Panc1 (cell line): ENCODE measurements at regions not wholly inside any gene's neighbourhood (a gene's known extent, or its start where the extent isn't known, plus 50 kb on each side); places are given as distances from the start of the nearest gene placed in this dataset.

Source experiments
- ATAC-seq: fragments of 200-7000 bp; cut with Tn5 transposase; 2 replicates; pipeline ENCODE4 v1.9.1; 2020; ENCODE audit warnings: mild to moderate bottlenecking, moderate library complexity
- BruUV-seq: library from RNA; stranded (reverse); fragments of 400-500 nt; replicated peaks from 2 replicates; lab custom pipeline; 2021; lab: Mats Ljungman, UMichigan
- CTCF ChIA-PET: fragments of 300-600 bp; sonication (Branson Sonifier 250); formaldehyde crosslinking; loops from one replicate; lab custom pipeline; 2022; ENCODE audit warnings: antibody characterized with exemption; lab: Charles Lee
- POLR2A ChIA-PET: fragments of 300-600 bp; sonication (Branson Sonifier 250); formaldehyde crosslinking; loops from one replicate; lab custom pipeline; 2022; ENCODE audit warnings: antibody characterized with exemption; lab: Charles Lee
- DNase-seq: peaks from one replicate; pipeline ENCODE4 v3.0.0-alpha.2; 2010; ENCODE audit warnings: low read depth, low spot score
- H3K27ac ChIP-seq: 2 replicates; pipeline ENCODE4 v1.5.1; 2011; ENCODE audit warnings: mild to moderate bottlenecking, low read length, inconsistent platforms
- H3K27me3 ChIP-seq: fragments of 200-500 bp; sonication (Bioruptor generic); 2 replicates; pipeline ENCODE4 v1.6.0; 2014; ENCODE audit warnings: low read length, inconsistent platforms; ENCODE audit not compliant: control insufficient read depth, insufficient read depth
- H3K36me3 ChIP-seq: fragments of 200-500 bp; sonication (Bioruptor generic); 2 replicates; pipeline ENCODE4 v1.5.1; 2014; ENCODE audit warnings: inconsistent platforms, mild to moderate bottlenecking, low read length, moderate library complexity; ENCODE audit not compliant: control insufficient read depth, insufficient read depth
- H3K4me1 ChIP-seq: 2 replicates; pipeline ENCODE4 v1.5.1; 2011; ENCODE audit warnings: inconsistent platforms, mild to moderate bottlenecking, low read length, moderate library complexity; ENCODE audit not compliant: control insufficient read depth, insufficient read depth
- H3K4me3 ChIP-seq, 2 experiments: 2 replicates each; pipeline ENCODE4 v1.5.1; 2011 to 2012; ENCODE audit warnings: low read depth in 2 of 2, low read length in 2 of 2, mild to moderate bottlenecking in 2 of 2, inconsistent platforms in 1 of 2, moderate library complexity in 1 of 2
- H3K9me3 ChIP-seq: fragments of 200-500 bp; sonication (Bioruptor generic); 2 replicates; pipeline ENCODE4 v1.5.1; 2014; ENCODE audit warnings: low read depth, mild to moderate bottlenecking, inconsistent platforms, low read length, moderate library complexity; ENCODE audit not compliant: control insufficient read depth, insufficient read depth
- POLR2AphosphoS5 ChIP-seq: IDR thresholded peaks from 2 replicates; pipeline ENCODE4 v1.6.1; 2012; ENCODE audit warnings: mild to moderate bottlenecking, low read depth, low read length, moderate library complexity
- SIN3A ChIP-seq: IDR thresholded peaks from 2 replicates; pipeline ENCODE4 v1.6.1; 2012; ENCODE audit warnings: low read depth, mild to moderate bottlenecking, low read length, moderate library complexity, borderline replicate concordance; ENCODE audit not compliant: insufficient read depth
- TCF7L2 ChIP-seq: IDR thresholded peaks from 2 replicates; pipeline ENCODE4 v1.6.1; 2011; ENCODE audit warnings: mild to moderate bottlenecking, low read depth, low read length, inconsistent platforms
- in situ Hi-C: cut with HindIII; loops from 2 replicates; pipeline ENCODE4 v1.10.0; 2016; ENCODE audit warnings: low sequenced_read_pairs, low pct_unique_long_range_greater_than_20kb
- intact Hi-C: fragments of 100-400 bp; cut with micrococcal nuclease; formaldehyde crosslinking; loops from one replicate; pipeline ENCODE4 v1.10.0; 2022; ENCODE audit not compliant: unreplicated experiment
- TF ChIP-seq, protein P1 (sequence below), 2 experiments: IDR thresholded peaks; 2 replicates each; pipeline ENCODE4 v1.6.1; 2011 to 2012; ENCODE audit warnings: low read depth in 2 of 2, control low read depth in 1 of 2, low read length in 1 of 2, mild to moderate bottlenecking in 1 of 2, moderate library complexity in 1 of 2; ENCODE audit not compliant: insufficient read depth in 1 of 2
- TF ChIP-seq, protein P2 (sequence below): fragments of 450-650 bp; IDR thresholded peaks from 2 replicates; pipeline ENCODE4 v1.5.1; 2017; ENCODE audit warnings: mild to moderate bottlenecking

DNA sequence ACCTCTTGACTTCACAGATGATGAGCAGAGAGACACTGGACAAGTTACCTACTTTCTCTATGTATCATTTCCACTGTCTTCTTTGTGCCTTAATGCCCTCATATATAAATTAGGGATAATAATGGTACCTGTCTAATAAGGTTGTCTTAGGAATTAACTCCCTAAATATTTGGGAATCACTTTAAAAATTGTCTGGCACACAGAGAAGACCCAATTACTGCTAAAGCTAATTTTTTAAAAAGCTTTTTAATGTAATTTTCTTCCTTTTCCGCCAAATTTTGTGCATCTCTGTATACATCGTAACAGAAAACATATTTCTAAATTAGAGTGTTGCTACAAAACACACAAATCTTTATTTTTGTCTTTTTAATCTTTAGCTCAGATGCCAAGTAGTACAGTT lies 816.8 kb upstream of the ADGRB3 start:
- in situ Hi-C loops: no loop called here
- no peaks in the 10 kb centered on the region for H3K9me3 ChIP-seq
- ChIA-PET POLR2A (no interaction called here), CTCF (interaction anchor here (0.5 to 0.6 kb wide), 2 partner anchors 8 to 920 kb away, joined by 4 to 8 read pairs; no protein-coding TSS in a partner anchor)
- TF ChIP-seq, protein P1, sequence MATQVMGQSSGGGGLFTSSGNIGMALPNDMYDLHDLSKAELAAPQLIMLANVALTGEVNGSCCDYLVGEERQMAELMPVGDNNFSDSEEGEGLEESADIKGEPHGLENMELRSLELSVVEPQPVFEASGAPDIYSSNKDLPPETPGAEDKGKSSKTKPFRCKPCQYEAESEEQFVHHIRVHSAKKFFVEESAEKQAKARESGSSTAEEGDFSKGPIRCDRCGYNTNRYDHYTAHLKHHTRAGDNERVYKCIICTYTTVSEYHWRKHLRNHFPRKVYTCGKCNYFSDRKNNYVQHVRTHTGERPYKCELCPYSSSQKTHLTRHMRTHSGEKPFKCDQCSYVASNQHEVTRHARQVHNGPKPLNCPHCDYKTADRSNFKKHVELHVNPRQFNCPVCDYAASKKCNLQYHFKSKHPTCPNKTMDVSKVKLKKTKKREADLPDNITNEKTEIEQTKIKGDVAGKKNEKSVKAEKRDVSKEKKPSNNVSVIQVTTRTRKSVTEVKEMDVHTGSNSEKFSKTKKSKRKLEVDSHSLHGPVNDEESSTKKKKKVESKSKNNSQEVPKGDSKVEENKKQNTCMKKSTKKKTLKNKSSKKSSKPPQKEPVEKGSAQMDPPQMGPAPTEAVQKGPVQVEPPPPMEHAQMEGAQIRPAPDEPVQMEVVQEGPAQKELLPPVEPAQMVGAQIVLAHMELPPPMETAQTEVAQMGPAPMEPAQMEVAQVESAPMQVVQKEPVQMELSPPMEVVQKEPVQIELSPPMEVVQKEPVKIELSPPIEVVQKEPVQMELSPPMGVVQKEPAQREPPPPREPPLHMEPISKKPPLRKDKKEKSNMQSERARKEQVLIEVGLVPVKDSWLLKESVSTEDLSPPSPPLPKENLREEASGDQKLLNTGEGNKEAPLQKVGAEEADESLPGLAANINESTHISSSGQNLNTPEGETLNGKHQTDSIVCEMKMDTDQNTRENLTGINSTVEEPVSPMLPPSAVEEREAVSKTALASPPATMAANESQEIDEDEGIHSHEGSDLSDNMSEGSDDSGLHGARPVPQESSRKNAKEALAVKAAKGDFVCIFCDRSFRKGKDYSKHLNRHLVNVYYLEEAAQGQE (IDR thresholded peaks at IDR 0.05; ENCODE audit: insufficient read depth in 1 of 2, low read depth in 2 of 2, low read length in 1 of 2): no peak
- TF ChIP-seq SIN3A (no peak), POLR2AphosphoS5 (no peak), TCF7L2 (no peak)
- TF ChIP-seq, protein P2, sequence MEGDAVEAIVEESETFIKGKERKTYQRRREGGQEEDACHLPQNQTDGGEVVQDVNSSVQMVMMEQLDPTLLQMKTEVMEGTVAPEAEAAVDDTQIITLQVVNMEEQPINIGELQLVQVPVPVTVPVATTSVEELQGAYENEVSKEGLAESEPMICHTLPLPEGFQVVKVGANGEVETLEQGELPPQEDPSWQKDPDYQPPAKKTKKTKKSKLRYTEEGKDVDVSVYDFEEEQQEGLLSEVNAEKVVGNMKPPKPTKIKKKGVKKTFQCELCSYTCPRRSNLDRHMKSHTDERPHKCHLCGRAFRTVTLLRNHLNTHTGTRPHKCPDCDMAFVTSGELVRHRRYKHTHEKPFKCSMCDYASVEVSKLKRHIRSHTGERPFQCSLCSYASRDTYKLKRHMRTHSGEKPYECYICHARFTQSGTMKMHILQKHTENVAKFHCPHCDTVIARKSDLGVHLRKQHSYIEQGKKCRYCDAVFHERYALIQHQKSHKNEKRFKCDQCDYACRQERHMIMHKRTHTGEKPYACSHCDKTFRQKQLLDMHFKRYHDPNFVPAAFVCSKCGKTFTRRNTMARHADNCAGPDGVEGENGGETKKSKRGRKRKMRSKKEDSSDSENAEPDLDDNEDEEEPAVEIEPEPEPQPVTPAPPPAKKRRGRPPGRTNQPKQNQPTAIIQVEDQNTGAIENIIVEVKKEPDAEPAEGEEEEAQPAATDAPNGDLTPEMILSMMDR: no peak
- ATAC-seq: no peak
- no TSS peak for BruUV-seq
- intact Hi-C loops: no loop called here
- H3K4me3 ChIP-seq: no peak overlapping the region
- no peak overlapping the region for H3K27ac ChIP-seq
- H3K4me1 ChIP-seq: no peaks in the 10 kb centered on the region
- no peaks in the 10 kb centered on the region for H3K27me3 ChIP-seq
- no peak for DNase-seq
- H3K36me3 ChIP-seq: no peaks in the 10 kb centered on the region

DNA sequence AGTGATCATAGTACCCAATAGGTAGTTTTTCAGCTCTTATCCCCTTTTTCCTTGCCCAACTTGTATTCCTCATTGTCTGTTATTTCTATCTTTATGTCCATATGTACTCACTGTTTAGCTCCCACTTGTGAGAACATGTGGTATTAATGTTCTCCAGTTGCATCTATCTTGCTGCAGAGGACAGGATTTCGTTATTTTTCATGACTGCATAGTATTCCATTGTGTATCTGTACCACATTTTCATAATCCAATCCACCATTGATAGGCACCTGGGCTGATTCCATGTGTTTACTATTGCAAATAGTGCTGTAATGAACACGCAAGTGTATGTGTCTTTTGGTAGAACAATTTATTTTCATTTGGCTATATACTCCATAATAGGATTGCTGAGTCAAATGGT lies 819.5 kb upstream of the ADGRB3 start:
- in situ Hi-C loops: no loop called here
- DNase-seq (no peak), ATAC-seq (no peak)
- no peaks in the 10 kb centered on the region for H3K4me1 ChIP-seq
- ChIA-PET CTCF (no interaction called here), POLR2A (interaction anchor here (0.6 kb wide), 1 partner anchor 585 kb away, joined by 3 read pairs; no protein-coding TSS in a partner anchor)
- TF ChIP-seq TCF7L2 (no peak), SIN3A (no peak), POLR2AphosphoS5 (no peak)
- TF ChIP-seq, protein P1 (IDR thresholded peaks at IDR 0.05; ENCODE audit: insufficient read depth in 1 of 2, low read depth in 2 of 2, low read length in 1 of 2): no peak
- TF ChIP-seq, protein P2: no peak
- H3K36me3 ChIP-seq: no peaks in the 10 kb centered on the region
- H3K27ac ChIP-seq: no peak overlapping the region
- no TSS peak for BruUV-seq
- H3K27me3 ChIP-seq: no peaks in the 10 kb centered on the region
- no peak overlapping the region for H3K4me3 ChIP-seq
- peaks cover 16% of the 10 kb centered on the region; the same call in 1 of the 2 replicates for H3K9me3 ChIP-seq
- intact Hi-C loops: no loop called here
